HFF-Myc (cell line): ENCODE measurements at regions not wholly inside any gene's neighbourhood (a gene's known extent, or its start where the extent isn't known, plus 50 kb on each side); places are given as distances from the start of the nearest gene placed in this dataset.

Source experiments
- DNase-seq: peaks from one replicate; pipeline ENCODE4 v3.0.0-alpha.2; 2011; ENCODE audit warnings: low read depth; ENCODE audit errors: extremely low read depth
- H3K4me3 ChIP-seq: replicated peaks from 2 replicates; pipeline ENCODE4 v1.5.1; 2011; ENCODE audit warnings: low read depth, mild to moderate bottlenecking, control low read depth, low read length
- TF ChIP-seq, protein P1 (sequence below): IDR thresholded peaks from 2 replicates; pipeline ENCODE4 v1.5.1; 2012; ENCODE audit warnings: mild to moderate bottlenecking, low read depth, low read length, control low read depth; ENCODE audit errors: missing control alignments

DNA sequence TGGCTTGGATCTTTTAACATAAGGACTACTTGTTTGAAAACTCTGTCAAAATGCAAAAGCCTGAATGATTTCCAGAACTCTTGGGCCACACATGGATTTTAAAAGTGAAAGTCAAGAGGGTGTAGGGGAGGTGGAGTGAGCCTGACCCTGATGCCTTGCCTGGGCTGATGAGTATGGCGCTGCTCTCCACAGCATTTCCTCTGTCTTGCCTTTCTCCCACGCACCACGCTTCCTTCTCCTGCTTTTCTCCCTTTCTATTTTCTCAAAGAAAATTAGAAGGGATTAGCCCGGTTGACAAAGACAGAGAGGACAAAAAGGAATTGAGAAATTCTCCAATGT lies 207.0 kb upstream of the CCDC68 start:
- DNase-seq: no peak
- H3K4me3 ChIP-seq: no peak overlapping the region
- TF ChIP-seq, protein P1, sequence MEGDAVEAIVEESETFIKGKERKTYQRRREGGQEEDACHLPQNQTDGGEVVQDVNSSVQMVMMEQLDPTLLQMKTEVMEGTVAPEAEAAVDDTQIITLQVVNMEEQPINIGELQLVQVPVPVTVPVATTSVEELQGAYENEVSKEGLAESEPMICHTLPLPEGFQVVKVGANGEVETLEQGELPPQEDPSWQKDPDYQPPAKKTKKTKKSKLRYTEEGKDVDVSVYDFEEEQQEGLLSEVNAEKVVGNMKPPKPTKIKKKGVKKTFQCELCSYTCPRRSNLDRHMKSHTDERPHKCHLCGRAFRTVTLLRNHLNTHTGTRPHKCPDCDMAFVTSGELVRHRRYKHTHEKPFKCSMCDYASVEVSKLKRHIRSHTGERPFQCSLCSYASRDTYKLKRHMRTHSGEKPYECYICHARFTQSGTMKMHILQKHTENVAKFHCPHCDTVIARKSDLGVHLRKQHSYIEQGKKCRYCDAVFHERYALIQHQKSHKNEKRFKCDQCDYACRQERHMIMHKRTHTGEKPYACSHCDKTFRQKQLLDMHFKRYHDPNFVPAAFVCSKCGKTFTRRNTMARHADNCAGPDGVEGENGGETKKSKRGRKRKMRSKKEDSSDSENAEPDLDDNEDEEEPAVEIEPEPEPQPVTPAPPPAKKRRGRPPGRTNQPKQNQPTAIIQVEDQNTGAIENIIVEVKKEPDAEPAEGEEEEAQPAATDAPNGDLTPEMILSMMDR: no peak

DNA sequence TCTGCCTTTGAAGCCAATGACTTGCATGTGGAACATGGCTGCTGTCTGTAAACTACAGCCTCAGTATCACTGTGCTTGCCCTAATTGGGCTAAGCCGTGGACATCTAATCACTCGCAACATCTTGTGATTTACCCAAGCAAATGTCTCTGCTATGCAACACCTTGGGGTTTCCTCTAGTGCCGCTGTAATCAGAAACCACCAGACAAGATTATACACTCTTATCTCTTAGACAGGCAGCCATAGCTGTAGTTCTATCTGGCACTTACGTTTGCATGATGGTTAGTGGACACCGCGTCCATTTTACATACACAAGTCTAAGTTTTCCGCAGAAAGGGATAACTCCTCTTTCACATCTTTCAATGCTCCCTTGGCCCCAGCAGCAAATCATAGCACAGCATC lies 204.3 kb upstream of the CCDC68 start:
- H3K4me3 ChIP-seq: no peak overlapping the region
- DNase-seq: no peak
- TF ChIP-seq, protein P1: no peak

GRCh38 chr18:55161916-55162315 lies 202.7 kb upstream of the CCDC68 start:
- TF ChIP-seq, protein P1: no peak
- no peak for DNase-seq
- H3K4me3 ChIP-seq: no peak overlapping the region

DNA sequence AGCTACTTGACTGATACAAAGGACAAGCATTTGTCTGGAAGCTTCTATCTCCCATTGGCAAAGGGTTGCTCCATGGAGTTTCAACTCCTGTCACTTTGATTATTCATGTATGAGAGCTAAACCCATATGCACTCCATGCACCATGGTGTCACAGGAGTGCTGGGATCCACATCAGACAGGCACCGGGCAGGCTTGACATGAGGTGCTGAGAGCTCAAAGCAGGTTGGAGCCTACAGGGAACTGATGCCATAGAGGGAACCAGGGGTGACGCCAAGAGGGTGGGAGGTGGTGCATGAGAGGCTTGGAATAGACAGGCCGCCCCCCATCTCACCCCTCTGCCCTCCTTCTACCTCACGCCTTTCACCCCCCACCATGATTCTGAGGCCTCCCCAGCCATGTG lies 199.8 kb upstream of the CCDC68 start:
- no peak for DNase-seq
- no peak overlapping the region for H3K4me3 ChIP-seq
- TF ChIP-seq, protein P1: no peak

DNA sequence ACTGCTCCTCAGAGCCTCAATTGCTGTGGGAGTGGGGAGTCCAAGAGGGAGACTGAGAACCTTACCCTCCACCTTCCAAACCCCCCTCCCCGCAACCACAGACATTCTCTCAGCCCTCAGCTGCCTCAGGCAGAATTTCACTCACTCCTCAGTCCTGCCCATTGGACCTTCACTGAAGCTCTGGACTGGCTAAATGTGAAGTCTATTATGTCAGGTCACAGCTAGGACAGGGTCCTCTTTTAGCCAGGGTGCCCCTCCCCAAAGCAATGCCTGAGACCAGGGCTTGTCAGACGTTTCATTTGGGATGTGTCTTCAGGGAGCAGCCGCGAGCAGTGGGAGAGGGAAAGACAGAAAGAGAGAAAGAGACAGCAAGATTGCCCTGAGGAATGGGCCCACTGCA lies 199.3 kb upstream of the CCDC68 start:
- TF ChIP-seq, protein P1: no peak
- no peak for DNase-seq
- H3K4me3 ChIP-seq: no peak overlapping the region

- DNase-seq: no peak
- TF ChIP-seq, protein P1: no peak
These were observed 194.1 kb upstream of the CCDC68 start for GRCh38 chr18:55153346-55153745.

GRCh38 chr18:55152801-55153200 lies 193.5 kb upstream of the CCDC68 start:
- H3K4me3 ChIP-seq: no peak overlapping the region
- TF ChIP-seq, protein P1: no peak
- no peak for DNase-seq

More at GRCh38 chr18:55153346-55153745, 194.1 kb upstream of the CCDC68 start:
- H3K4me3 ChIP-seq: no peak overlapping the region
